Spleen (tissue), 11 donors: ENCODE measurements at regions not wholly inside any gene's neighbourhood (a gene's known extent, or its start where the extent isn't known, plus 50 kb on each side); places are given as distances from the start of the nearest gene placed in this dataset.

Experiments used
- DNase-seq: peaks from one replicate; pipeline ENCODE4 v3.0.0-alpha.2; 2020
- H3K27ac ChIP-seq, 8 donors: fragments of 200-600 bp; sonication (generic) in 7 of 8; 1 replicate in 4 of 8; 2 replicates in 4 of 8; pipeline versions ENCODE4 v1.5.0 to v1.8.0; 2016 to 2021; ENCODE audit warnings: inconsistent platforms in 4 of 8, mild to moderate bottlenecking in 4 of 8, moderate library complexity in 1 of 8
- H3K27me3 ChIP-seq, 7 donors: fragments of 200-600 bp; sonication (generic) in 6 of 7; replicated peaks in 1 of 7; 1 replicate in 4 of 7; 2 replicates in 3 of 7; pipeline versions ENCODE4 v1.5.0 to v1.8.0; 2016 to 2021; ENCODE audit warnings: inconsistent platforms in 3 of 7, mild to moderate bottlenecking in 1 of 7
- H3K36me3 ChIP-seq, 6 donors: fragments of 200-600 bp; sonication (generic) in 5 of 6; 1 replicate in 4 of 6; 2 replicates in 2 of 6; pipeline versions ENCODE4 v1.5.0 to v1.8.0; 2016 to 2021; ENCODE audit warnings: inconsistent platforms in 2 of 6
- H3K4me1 ChIP-seq, 6 donors: fragments of 200-600 bp; sonication (generic) in 5 of 6; 1 replicate in 3 of 6; 2 replicates in 3 of 6; pipeline versions ENCODE4 v1.5.0 to v1.8.0; 2016 to 2021; ENCODE audit warnings: inconsistent platforms in 3 of 6
- H3K4me3 ChIP-seq, 8 donors: fragments of 200-600 bp; sonication (generic) in 7 of 8; 1 replicate in 4 of 8; 2 replicates in 4 of 8; pipeline versions ENCODE4 v1.5.0 to v1.8.0; 2016 to 2021; ENCODE audit warnings: inconsistent platforms in 4 of 8, mild to moderate bottlenecking in 4 of 8, moderate library complexity in 2 of 8
- H3K9me3 ChIP-seq, 8 donors: fragments of 200-600 bp; sonication (generic) in 7 of 8; 1 replicate in 4 of 8; 2 replicates in 4 of 8; pipeline versions ENCODE4 v1.5.0 to v1.8.0; 2016 to 2021; ENCODE audit warnings: inconsistent platforms in 4 of 8
- POLR2A ChIP-seq, 3 donors: fragments of 450-650 bp; IDR thresholded peaks; one replicate each; pipeline ENCODE4 v1.5.1; 2017; ENCODE audit warnings: antibody characterized with exemption in 3 of 3, mild to moderate bottlenecking in 1 of 3
- POLR2AphosphoS5 ChIP-seq, 3 donors: sonication (generic); formaldehyde crosslinking; IDR thresholded peaks; one replicate each; pipeline ENCODE4 v1.5.1; 2017; ENCODE audit warnings: antibody characterized with exemption in 3 of 3
- WGBS, 5 donors: extraction: QIAGEN DNeasy Blood & Tissue Kit in 3 of 5; methylation state at CpG; one replicate each; pipeline versions ENCODE4 v1.1.5 to v1.1.7; 2013 to 2018; 5-methylcytosine and 5-hydroxymethylcytosine counted together
- intact Hi-C: fragments of 100-400 bp; cut with DNase I; formaldehyde crosslinking; loops from one replicate; pipeline ENCODE4 v1.15.0; 2023; ENCODE audit warnings: low total_unique reads
- TF ChIP-seq, protein P1 (sequence below), 11 experiments: fragments of 200-600 bp in 7 of 11; fragments of 450-650 bp in 4 of 11; sonication (generic) in 4 of 11; IDR thresholded peaks in 8 of 11; conservative IDR thresholded peaks in 3 of 11; 1 replicate in 7 of 11; 2 replicates in 4 of 11; pipeline versions ENCODE4 v1.4.0 to v1.8.0; 2016 to 2021; ENCODE audit warnings: antibody characterized with exemption in 11 of 11, inconsistent platforms in 4 of 11, mild to moderate bottlenecking in 1 of 11
- donor health status: healthy with polysubstance abuse.
- donor health status: DM: no; HTN: no; CAD: no; lungs with moderate emphysema.
- donor health status: DM: no; HTN: no; CAD: no.
- donor health status: Bipolar disorder and iron deficiency.
- donor health status: healthy.
- donor health status: DM: no; HTN: no; CAD: no.
- donor health status: DM: yes; HTN: yes; CAD: no.

- no peak for DNase-seq
- peaks cover 0 to 14% (median 3%) of the 10 kb centered on the region in 6 donors for H3K4me1 ChIP-seq
- TF ChIP-seq, protein P1, sequence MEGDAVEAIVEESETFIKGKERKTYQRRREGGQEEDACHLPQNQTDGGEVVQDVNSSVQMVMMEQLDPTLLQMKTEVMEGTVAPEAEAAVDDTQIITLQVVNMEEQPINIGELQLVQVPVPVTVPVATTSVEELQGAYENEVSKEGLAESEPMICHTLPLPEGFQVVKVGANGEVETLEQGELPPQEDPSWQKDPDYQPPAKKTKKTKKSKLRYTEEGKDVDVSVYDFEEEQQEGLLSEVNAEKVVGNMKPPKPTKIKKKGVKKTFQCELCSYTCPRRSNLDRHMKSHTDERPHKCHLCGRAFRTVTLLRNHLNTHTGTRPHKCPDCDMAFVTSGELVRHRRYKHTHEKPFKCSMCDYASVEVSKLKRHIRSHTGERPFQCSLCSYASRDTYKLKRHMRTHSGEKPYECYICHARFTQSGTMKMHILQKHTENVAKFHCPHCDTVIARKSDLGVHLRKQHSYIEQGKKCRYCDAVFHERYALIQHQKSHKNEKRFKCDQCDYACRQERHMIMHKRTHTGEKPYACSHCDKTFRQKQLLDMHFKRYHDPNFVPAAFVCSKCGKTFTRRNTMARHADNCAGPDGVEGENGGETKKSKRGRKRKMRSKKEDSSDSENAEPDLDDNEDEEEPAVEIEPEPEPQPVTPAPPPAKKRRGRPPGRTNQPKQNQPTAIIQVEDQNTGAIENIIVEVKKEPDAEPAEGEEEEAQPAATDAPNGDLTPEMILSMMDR (IDR thresholded peaks at IDR 0.05 in 8 of 11, conservative IDR thresholded peaks at IDR 0.05 in 3 of 11) = peak in 10 of 11 experiments; percentile 30 to 81 (median 62)
- no peak for TF ChIP-seq POLR2AphosphoS5 (IDR thresholded peaks at IDR 0.05)
- H3K9me3 ChIP-seq = peaks cover 0 to 11% (median 3%) of the 10 kb centered on the region in 8 donors
- H3K4me3 ChIP-seq = no peak overlapping the region
- peak overlapping the region in 1 of 8 donors; percentile 6 for H3K27ac ChIP-seq
- H3K36me3 ChIP-seq = no peaks in the 10 kb centered on the region
- intact Hi-C loops = loop anchor here (5.0 to 10.0 kb wide), 3 partner anchors 809 to 1076 kb away; no protein-coding TSS in a partner anchor
- H3K27me3 ChIP-seq = no peaks in the 10 kb centered on the region
- WGBS, 5 donors = 38 to 50% (median 44%) methylated on average over 7 of the region's 7 CpGs
These were observed 802.9 kb downstream of the MAFB start for GRCh38 chr20:39885975-39886649.

- no peak for TF ChIP-seq POLR2AphosphoS5 (IDR thresholded peaks at IDR 0.05)
- TF ChIP-seq, protein P1 (IDR thresholded peaks at IDR 0.05 in 8 of 11, conservative IDR thresholded peaks at IDR 0.05 in 3 of 11) = no peak
- TF ChIP-seq POLR2A (IDR thresholded peaks at IDR 0.05) = no peak
- peaks cover 0 to 14% (median 3%) of the 10 kb centered on the region in 6 donors for H3K4me1 ChIP-seq
- H3K36me3 ChIP-seq = no peaks in the 10 kb centered on the region
- DNase-seq = no peak
- intact Hi-C loops = loop anchor here (10.0 kb wide), 2 partner anchors 812 to 1062 kb away; no protein-coding TSS in a partner anchor
- no peak overlapping the region for H3K27ac ChIP-seq
- no peak overlapping the region for H3K4me3 ChIP-seq
- WGBS, 5 donors = 59 to 88% (median 81%) methylated on average over 1 of the region's 1 CpG
- peaks cover 0 to 11% (median 3%) of the 10 kb centered on the region in 8 donors for H3K9me3 ChIP-seq
- no peaks in the 10 kb centered on the region for H3K27me3 ChIP-seq
These were observed 806.2 kb downstream of the MAFB start for GRCh38 chr20:39882806-39883205.

- H3K9me3 ChIP-seq = peaks cover 0 to 11% (median 3%) of the 10 kb centered on the region in 8 donors
- no peak overlapping the region for H3K4me3 ChIP-seq
- H3K27me3 ChIP-seq = peaks cover 0 to 8% (median 0%) of the 10 kb centered on the region in 7 donors
- DNase-seq = no peak
- TF ChIP-seq POLR2A (IDR thresholded peaks at IDR 0.05) = no peak
- no peak for TF ChIP-seq POLR2AphosphoS5 (IDR thresholded peaks at IDR 0.05)
- TF ChIP-seq, protein P1 (IDR thresholded peaks at IDR 0.05 in 8 of 11, conservative IDR thresholded peaks at IDR 0.05 in 3 of 11) = no peak
- H3K36me3 ChIP-seq = no peaks in the 10 kb centered on the region
- WGBS, 5 donors = 78 to 96% (median 91%) methylated on average over 4 of the region's 4 CpGs
- intact Hi-C loops = loop anchor here (10.0 kb wide), 2 partner anchors 814 to 1064 kb away; no protein-coding TSS in a partner anchor
- H3K4me1 ChIP-seq = peaks cover 0 to 2% (median 0%) of the 10 kb centered on the region in 6 donors
- no peak overlapping the region for H3K27ac ChIP-seq
These were observed 808.1 kb downstream of the MAFB start for GRCh38 chr20:39880890-39881289.

DNA sequence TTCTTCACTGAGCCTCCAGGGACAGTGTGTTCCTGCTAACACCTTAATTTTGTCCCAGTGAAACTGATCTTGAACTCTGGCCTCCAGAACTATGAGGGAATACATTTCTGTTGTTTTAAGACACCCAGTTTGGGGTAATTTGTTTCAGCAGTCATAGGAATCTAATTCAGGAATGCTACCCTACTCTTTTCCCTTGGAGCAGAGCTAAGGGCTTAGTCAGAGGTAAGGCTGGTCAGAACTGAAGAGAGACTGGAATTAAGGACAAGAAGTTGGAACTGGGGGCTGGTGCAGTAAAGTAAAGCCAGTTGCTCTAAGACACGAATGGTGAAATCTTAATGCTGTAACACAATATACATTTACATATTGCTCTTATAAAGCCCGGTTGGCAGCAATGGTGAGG lies 809.7 kb downstream of the MAFB start:
- H3K36me3 ChIP-seq = no peaks in the 10 kb centered on the region
- no peak for DNase-seq
- peaks cover 0 to 4% (median 1%) of the 10 kb centered on the region in 6 donors for H3K4me1 ChIP-seq
- 87 to 95% (median 93%) methylated on average over 2 of the region's 2 CpGs for WGBS, 5 donors
- no peak overlapping the region for H3K4me3 ChIP-seq
- intact Hi-C loops = no loop called here
- TF ChIP-seq POLR2AphosphoS5 (IDR thresholded peaks at IDR 0.05) (no peak), POLR2A (IDR thresholded peaks at IDR 0.05) (no peak)
- TF ChIP-seq, protein P1 (IDR thresholded peaks at IDR 0.05 in 8 of 11, conservative IDR thresholded peaks at IDR 0.05 in 3 of 11) = no peak
- no peak overlapping the region for H3K27ac ChIP-seq
- H3K27me3 ChIP-seq = peaks cover 0 to 8% (median 0%) of the 10 kb centered on the region in 7 donors
- H3K9me3 ChIP-seq = peaks cover 0 to 11% (median 3%) of the 10 kb centered on the region in 8 donors
